Liver (tissue), 8 donors: ENCODE measurements at regions not wholly inside any gene's neighbourhood (a gene's known extent, or its start where the extent isn't known, plus 50 kb on each side); places are given as distances from the start of the nearest gene placed in this dataset.

Experiments used
- DNase-seq: peaks from one replicate; pipeline ENCODE4 v3.0.0-alpha.2; 2017; ENCODE audit warnings: low spot score
- H3K27ac ChIP-seq, 2 donors: one replicate each; pipeline ENCODE4 v1.7.0; 2013; ENCODE audit warnings: inconsistent platforms in 2 of 2, low read length in 2 of 2, control low read depth in 1 of 2, low read depth in 1 of 2, mild to moderate bottlenecking in 1 of 2
- H3K27me3 ChIP-seq, 4 donors: one replicate each; pipeline versions ENCODE4 v1.6.1 to v1.7.0; 2013; ENCODE audit warnings: low read length in 3 of 4, inconsistent platforms in 1 of 4, mild to moderate bottlenecking in 1 of 4, moderate library complexity in 1 of 4; ENCODE audit not compliant: control insufficient read depth in 4 of 4, insufficient read depth in 4 of 4
- H3K36me3 ChIP-seq, 4 donors: one replicate each; pipeline versions ENCODE4 v1.6.1 to v1.7.0; 2013; ENCODE audit warnings: low read length in 3 of 4, mild to moderate bottlenecking in 3 of 4, low read depth in 1 of 4, moderate library complexity in 1 of 4; ENCODE audit not compliant: control insufficient read depth in 4 of 4, insufficient read depth in 3 of 4
- H3K4me1 ChIP-seq, 4 donors: one replicate each; pipeline versions ENCODE4 v1.6.1 to v1.7.0; 2013; ENCODE audit warnings: low read length in 3 of 4, mild to moderate bottlenecking in 3 of 4, moderate library complexity in 1 of 4; ENCODE audit not compliant: control insufficient read depth in 4 of 4, insufficient read depth in 4 of 4
- H3K4me3 ChIP-seq, 3 donors: one replicate each; pipeline versions ENCODE4 v1.6.1 to v1.7.0; 2013; ENCODE audit warnings: low read length in 3 of 3, control low read depth in 1 of 3, low read depth in 1 of 3, mild to moderate bottlenecking in 1 of 3
- H3K9ac ChIP-seq, 2 donors: one replicate each; pipeline ENCODE4 v1.7.0; 2013; ENCODE audit warnings: low read length in 2 of 2, mild to moderate bottlenecking in 2 of 2, moderate library complexity in 2 of 2, control low read depth in 1 of 2, low read depth in 1 of 2
- H3K9me3 ChIP-seq, 4 donors: one replicate each; pipeline versions ENCODE4 v1.6.1 to v1.7.0; 2013; ENCODE audit warnings: low read length in 3 of 4; ENCODE audit not compliant: control insufficient read depth in 4 of 4
- CTCF ChIP-seq: fragments of 150-350 bp; IDR thresholded peaks from 2 replicates; pipeline ENCODE4 v1.5.1; 2017; ENCODE audit warnings: improper control_type of control experiment, low read depth, low read length; ENCODE audit not compliant: missing input control
- EGR1 ChIP-seq, 2 donors: IDR thresholded peaks; 2 replicates each; pipeline ENCODE4 v1.6.1; 2016 to 2018; ENCODE audit warnings: antibody characterized with exemption in 2 of 2, low read depth in 2 of 2
- FOXA1 ChIP-seq: IDR thresholded peaks from 2 replicates; pipeline ENCODE4 v1.6.1; 2016; ENCODE audit warnings: antibody characterized with exemption
- FOXA2 ChIP-seq: IDR thresholded peaks from 2 replicates; pipeline ENCODE4 v1.6.1; 2016; ENCODE audit warnings: antibody characterized with exemption
- GABPA ChIP-seq, 2 donors: IDR thresholded peaks in 1 of 2; conservative IDR thresholded peaks in 1 of 2; 2 replicates each; pipeline ENCODE4 v1.6.1; 2016; ENCODE audit warnings: antibody characterized with exemption in 2 of 2, mild to moderate bottlenecking in 1 of 2, moderate library complexity in 1 of 2
- HNF4A ChIP-seq, 2 donors: conservative IDR thresholded peaks; 2 replicates each; pipeline ENCODE4 v1.6.1; 2016; ENCODE audit warnings: antibody characterized with exemption in 2 of 2, mild to moderate bottlenecking in 2 of 2
- HNF4G ChIP-seq: IDR thresholded peaks from 2 replicates; pipeline ENCODE4 v1.6.1; 2016; ENCODE audit warnings: antibody characterized with exemption
- JUND ChIP-seq, 2 donors: IDR thresholded peaks; 2 replicates each; pipeline ENCODE4 v1.6.1; 2016; ENCODE audit warnings: antibody characterized with exemption in 2 of 2
- MAX ChIP-seq: IDR thresholded peaks from 2 replicates; pipeline ENCODE4 v1.6.1; 2016; ENCODE audit warnings: antibody characterized with exemption
- NR2F2 ChIP-seq: IDR thresholded peaks from 2 replicates; pipeline ENCODE4 v1.6.1; 2016; ENCODE audit warnings: antibody characterized with exemption
- RAD21 ChIP-seq, 2 donors: IDR thresholded peaks; 2 replicates each; pipeline ENCODE4 v1.6.1; 2016; ENCODE audit warnings: antibody characterized with exemption in 2 of 2, mild to moderate bottlenecking in 2 of 2
- REST ChIP-seq: IDR thresholded peaks from 2 replicates; pipeline ENCODE4 v1.6.1; 2016; ENCODE audit warnings: antibody characterized with exemption, mild to moderate bottlenecking
- RXRA ChIP-seq, 2 donors: IDR thresholded peaks; 2 replicates each; pipeline ENCODE4 v1.6.1; 2017 to 2018; ENCODE audit warnings: antibody characterized with exemption in 2 of 2, mild to moderate bottlenecking in 1 of 2
- SP1 ChIP-seq: IDR thresholded peaks from 2 replicates; pipeline ENCODE4 v1.6.1; 2018; ENCODE audit warnings: antibody characterized with exemption, mild to moderate bottlenecking
- YY1 ChIP-seq: IDR thresholded peaks from 2 replicates; pipeline ENCODE4 v1.6.1; 2016; ENCODE audit warnings: antibody characterized with exemption, mild to moderate bottlenecking
- ZBTB33 ChIP-seq: IDR thresholded peaks from 2 replicates; pipeline ENCODE4 v1.6.1; 2016; ENCODE audit warnings: antibody characterized with exemption
- WGBS: extraction: QIAGEN DNeasy Blood & Tissue Kit; methylation state at CpG from one replicate; pipeline ENCODE4 v1.1.7; 2013; 5-methylcytosine and 5-hydroxymethylcytosine counted together
- TF ChIP-seq, protein P1 (sequence below): IDR thresholded peaks from 2 replicates; pipeline ENCODE4 v1.6.1; 2016; ENCODE audit warnings: antibody characterized with exemption
- donor health status: healthy.
- donor health status: healthy.
- donor health status: healthy.
- donor health status: healthy.
- donor health status: healthy.

DNA sequence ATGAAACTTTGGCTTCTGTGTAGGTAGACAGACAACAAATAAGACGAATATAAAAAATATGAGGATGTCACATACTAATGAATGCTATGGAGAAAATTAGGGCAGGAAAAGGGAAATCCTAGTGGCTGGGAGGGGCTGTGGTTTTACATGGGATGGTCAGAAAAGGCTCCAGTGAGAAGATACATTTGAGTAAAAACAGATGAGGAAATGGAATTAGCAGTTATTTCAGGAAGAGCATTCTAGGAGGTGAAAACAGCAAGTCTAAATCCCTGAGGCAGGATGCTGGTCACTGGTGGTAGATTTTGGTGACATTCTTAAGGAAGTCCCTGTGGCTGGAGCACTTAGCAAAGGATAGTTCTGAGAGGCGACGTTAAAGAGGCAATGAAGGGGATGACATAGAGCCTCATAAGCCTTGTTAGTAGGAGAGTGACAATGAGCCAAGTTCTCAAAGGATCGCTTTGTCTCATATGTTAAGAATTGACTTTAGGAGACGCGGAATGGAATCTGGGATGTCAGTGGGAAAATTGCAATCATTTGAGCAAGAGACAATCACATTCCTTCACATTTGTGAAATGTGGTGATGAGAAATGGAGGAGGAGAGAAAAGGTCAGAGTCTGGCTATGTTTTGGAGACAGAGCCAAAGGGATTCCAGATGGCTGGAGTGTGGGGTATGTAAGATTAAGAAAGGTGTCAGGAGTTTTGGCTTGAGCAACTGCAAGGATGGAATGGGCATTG is 384.7 kb upstream of the FZD8 start:
- H3K9me3 ChIP-seq = peaks cover 0 to 1% (median 0%) of the 10 kb centered on the region in 4 donors
- H3K27me3 ChIP-seq = no peaks in the 10 kb centered on the region
- WGBS = 89% methylated on average over 6 of the region's 6 CpGs
- H3K9ac ChIP-seq = no peak overlapping the region
- DNase-seq = no peak
- no peaks in the 10 kb centered on the region for H3K4me1 ChIP-seq
- no peak for TF ChIP-seq MAX
- TF ChIP-seq YY1 = no peak
- no peak for TF ChIP-seq FOXA1
- no peak for TF ChIP-seq HNF4G
- TF ChIP-seq RXRA (IDR thresholded peaks at IDR 0.05) = no peak
- TF ChIP-seq SP1 = no peak
- no peak for TF ChIP-seq JUND (IDR thresholded peaks at IDR 0.05)
- no peak for TF ChIP-seq RAD21 (IDR thresholded peaks at IDR 0.05)
- no peak for TF ChIP-seq CTCF
- TF ChIP-seq ZBTB33 = no peak
- no peak for TF ChIP-seq GABPA (IDR thresholded peaks at IDR 0.05 in 1 of 2, conservative IDR thresholded peaks at IDR 0.05 in 1 of 2)
- no peak for TF ChIP-seq NR2F2
- TF ChIP-seq HNF4A (conservative IDR thresholded peaks at IDR 0.05) = no peak
- TF ChIP-seq REST = no peak
- H3K4me3 ChIP-seq = no peak overlapping the region
- no peaks in the 10 kb centered on the region for H3K36me3 ChIP-seq
- H3K27ac ChIP-seq = no peak overlapping the region

- H3K9ac ChIP-seq = no peak overlapping the region
- H3K27me3 ChIP-seq = no peaks in the 10 kb centered on the region
- no peak overlapping the region for H3K4me3 ChIP-seq
- TF ChIP-seq FOXA2 (no peak), CTCF (no peak), YY1 (no peak), JUND (IDR thresholded peaks at IDR 0.05) (no peak), RAD21 (IDR thresholded peaks at IDR 0.05) (no peak), GABPA (IDR thresholded peaks at IDR 0.05 in 1 of 2, conservative IDR thresholded peaks at IDR 0.05 in 1 of 2) (no peak), ZBTB33 (no peak), RXRA (IDR thresholded peaks at IDR 0.05) (no peak), SP1 (no peak), EGR1 (IDR thresholded peaks at IDR 0.05; ENCODE audit: low read depth in 2 of 2) (no peak), FOXA1 (no peak), MAX (no peak)
- TF ChIP-seq, protein P1, sequence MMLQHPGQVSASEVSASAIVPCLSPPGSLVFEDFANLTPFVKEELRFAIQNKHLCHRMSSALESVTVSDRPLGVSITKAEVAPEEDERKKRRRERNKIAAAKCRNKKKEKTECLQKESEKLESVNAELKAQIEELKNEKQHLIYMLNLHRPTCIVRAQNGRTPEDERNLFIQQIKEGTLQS = no peak
- no peaks in the 10 kb centered on the region for H3K4me1 ChIP-seq
- no peaks in the 10 kb centered on the region for H3K36me3 ChIP-seq
- 92% methylated on average over 6 of the region's 6 CpGs for WGBS
- H3K9me3 ChIP-seq = peaks cover 0 to 1% (median 0%) of the 10 kb centered on the region in 4 donors
- H3K27ac ChIP-seq = no peak overlapping the region
- DNase-seq = no peak
Measured at GRCh38 chr10:36026081-36026480, 384.0 kb upstream of the FZD8 start.
